Dedifferentiated amniotic fluid mesenchymal stem cell (primary cell): ENCODE measurements at regions not wholly inside any gene's neighbourhood (a gene's known extent, or its start where the extent isn't known, plus 50 kb on each side); places are given as distances from the start of the nearest gene placed in this dataset.

Experiments used
- DNase-seq: peaks from one replicate; pipeline ENCODE4 v3.0.0-alpha.2; 2016; ENCODE audit errors: extremely low spot score

GRCh38 chr13:73293913-73294523 is 235.2 kb downstream of the KLF5 start:
- no peak for DNase-seq

- DNase-seq: no peak
Observed at GRCh38 chr13:73292127-73292526, 233.3 kb downstream of the KLF5 start.

- DNase-seq: no peak
Observed at GRCh38 chr13:73290844-73291243, 232.0 kb downstream of the KLF5 start.

- no peak for DNase-seq
Observed at GRCh38 chr13:73288596-73288995, 229.8 kb downstream of the KLF5 start.

- no peak for DNase-seq
Observed at GRCh38 chr13:73287831-73288230, 229.0 kb downstream of the KLF5 start.

- no peak for DNase-seq
Observed at GRCh38 chr13:73286942-73287620, 228.3 kb downstream of the KLF5 start.

GRCh38 chr13:73286177-73286576 is 227.4 kb downstream of the KLF5 start:
- DNase-seq: no peak

GRCh38 chr13:73284081-73284874 is 225.5 kb downstream of the KLF5 start:
- DNase-seq: no peak

GRCh38 chr13:73283636-73284035 is 224.8 kb downstream of the KLF5 start:
- no peak for DNase-seq

GRCh38 chr13:73281746-73282145 is 222.9 kb downstream of the KLF5 start:
- DNase-seq: no peak

- DNase-seq: no peak
Observed at GRCh38 chr13:73278186-73278585, 219.4 kb downstream of the KLF5 start.

GRCh38 chr13:73275163-73275562 is 216.4 kb downstream of the KLF5 start:
- no peak for DNase-seq

- peak; percentile 26 for DNase-seq
Observed at GRCh38 chr13:73274147-73274546, 215.3 kb downstream of the KLF5 start.

- peak; percentile 87 for DNase-seq
Observed at GRCh38 chr13:73273745-73274144, 214.9 kb downstream of the KLF5 start.

GRCh38 chr13:73273276-73273675 is 214.5 kb downstream of the KLF5 start:
- DNase-seq: no peak

GRCh38 chr13:73272831-73273230 is 214.0 kb downstream of the KLF5 start:
- DNase-seq: no peak

GRCh38 chr13:73268306-73268705 is 209.5 kb downstream of the KLF5 start:
- DNase-seq: no peak

GRCh38 chr13:73266640-73267180 is 207.9 kb downstream of the KLF5 start:
- no peak for DNase-seq

- no peak for DNase-seq
Observed at GRCh38 chr13:73262862-73263627, 204.2 kb downstream of the KLF5 start.

- no peak for DNase-seq
Observed at GRCh38 chr13:73261739-73262216, 203.0 kb downstream of the KLF5 start.
